ENCODE measurements at regions not wholly inside any gene's neighbourhood (a gene's known extent, or its start where the extent isn't known, plus 50 kb on each side); places are given as distances from the start of the nearest gene placed in this dataset.

DNA sequence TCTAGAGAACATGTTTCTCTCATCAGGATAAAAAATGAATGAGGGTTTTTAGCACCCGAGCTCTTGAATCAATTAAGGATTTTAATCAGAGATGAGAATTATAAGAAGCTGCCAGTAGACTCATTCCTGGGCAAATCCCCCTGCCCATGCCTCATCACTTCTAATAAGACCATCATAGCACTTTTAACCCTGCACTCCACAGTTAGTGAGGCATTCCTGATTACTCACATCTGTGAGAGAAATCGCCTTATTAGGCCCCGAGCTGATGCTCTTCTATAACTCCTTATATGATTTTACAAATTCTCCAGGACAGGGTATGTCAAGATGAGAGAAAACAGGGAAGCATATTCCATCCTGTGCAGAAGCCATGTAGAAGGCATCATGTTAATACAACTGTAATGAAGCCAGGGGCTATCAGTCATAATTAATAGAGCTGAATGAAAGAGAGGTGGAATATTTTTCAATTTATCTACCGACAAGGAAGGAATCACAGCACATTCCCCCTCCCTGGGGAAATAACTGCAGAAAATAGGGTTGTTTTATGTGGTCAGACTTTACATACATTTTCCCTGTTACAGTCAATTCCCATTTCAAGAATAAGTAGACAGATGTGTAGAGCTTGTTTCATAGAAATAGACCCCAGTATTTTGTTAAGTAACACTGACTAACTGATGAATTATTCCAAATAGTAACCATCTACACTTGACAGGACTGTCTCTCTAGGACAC lies 272.7 kb downstream of the HHIPL2 start:
- DNase-seq (ENCODE audit: low read depth): no peak
- H3K4me3 ChIP-seq (ENCODE audit: low read depth, low read length): no peak overlapping the region
- TF ChIP-seq, protein P1, sequence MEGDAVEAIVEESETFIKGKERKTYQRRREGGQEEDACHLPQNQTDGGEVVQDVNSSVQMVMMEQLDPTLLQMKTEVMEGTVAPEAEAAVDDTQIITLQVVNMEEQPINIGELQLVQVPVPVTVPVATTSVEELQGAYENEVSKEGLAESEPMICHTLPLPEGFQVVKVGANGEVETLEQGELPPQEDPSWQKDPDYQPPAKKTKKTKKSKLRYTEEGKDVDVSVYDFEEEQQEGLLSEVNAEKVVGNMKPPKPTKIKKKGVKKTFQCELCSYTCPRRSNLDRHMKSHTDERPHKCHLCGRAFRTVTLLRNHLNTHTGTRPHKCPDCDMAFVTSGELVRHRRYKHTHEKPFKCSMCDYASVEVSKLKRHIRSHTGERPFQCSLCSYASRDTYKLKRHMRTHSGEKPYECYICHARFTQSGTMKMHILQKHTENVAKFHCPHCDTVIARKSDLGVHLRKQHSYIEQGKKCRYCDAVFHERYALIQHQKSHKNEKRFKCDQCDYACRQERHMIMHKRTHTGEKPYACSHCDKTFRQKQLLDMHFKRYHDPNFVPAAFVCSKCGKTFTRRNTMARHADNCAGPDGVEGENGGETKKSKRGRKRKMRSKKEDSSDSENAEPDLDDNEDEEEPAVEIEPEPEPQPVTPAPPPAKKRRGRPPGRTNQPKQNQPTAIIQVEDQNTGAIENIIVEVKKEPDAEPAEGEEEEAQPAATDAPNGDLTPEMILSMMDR (conservative IDR thresholded peaks at IDR 0.05; ENCODE audit: low read depth, low read length): no peak

DNA sequence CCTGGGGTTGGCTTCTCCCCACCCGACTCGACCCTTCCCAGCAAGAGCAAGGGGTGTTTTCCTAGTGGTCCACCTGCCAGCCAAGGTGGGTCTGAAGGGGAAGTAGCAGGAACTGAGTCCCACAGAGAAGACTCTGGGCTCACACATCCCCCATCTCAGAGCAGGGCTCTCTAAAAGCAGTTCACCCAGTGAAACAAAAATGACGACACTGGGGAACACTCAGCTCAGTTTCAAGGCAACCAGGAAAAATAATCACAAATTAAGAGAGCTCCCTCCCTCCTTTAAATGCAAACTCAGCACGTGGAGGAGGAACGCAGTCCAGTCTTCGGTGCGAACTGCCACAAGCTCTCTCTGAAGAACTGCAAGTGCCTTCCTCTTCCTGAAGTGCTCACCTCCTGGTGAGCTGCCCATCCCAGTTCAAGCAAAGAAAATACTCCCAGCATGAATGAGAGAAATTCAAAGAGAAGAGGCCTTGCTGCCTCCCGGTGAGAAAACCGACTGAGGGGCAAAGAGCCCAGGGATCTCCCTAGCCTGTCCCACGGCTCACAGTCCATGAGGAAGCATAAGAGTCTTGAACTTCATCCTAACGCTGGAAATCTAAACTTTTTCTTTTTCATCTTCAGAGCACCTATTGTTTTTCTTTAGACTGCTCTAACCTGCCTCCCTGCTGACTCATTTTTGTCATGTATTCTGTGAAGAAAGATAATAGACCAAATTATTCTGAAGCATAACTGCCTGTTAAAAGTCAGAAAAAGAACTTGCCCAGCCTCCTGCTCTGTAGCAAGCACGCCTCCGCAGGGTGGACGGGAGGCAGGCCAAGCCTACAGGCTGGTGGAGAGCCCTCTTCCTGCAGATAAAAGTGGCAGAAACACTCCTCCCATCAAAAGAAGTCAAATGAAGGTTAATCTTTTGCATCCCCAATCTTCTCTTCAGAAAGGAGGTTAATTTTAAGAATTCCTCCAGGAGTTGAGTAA lies 281.4 kb downstream of the HHIPL2 start:
- H3K4me3 ChIP-seq (ENCODE audit: low read depth, low read length): no peak overlapping the region

DNA sequence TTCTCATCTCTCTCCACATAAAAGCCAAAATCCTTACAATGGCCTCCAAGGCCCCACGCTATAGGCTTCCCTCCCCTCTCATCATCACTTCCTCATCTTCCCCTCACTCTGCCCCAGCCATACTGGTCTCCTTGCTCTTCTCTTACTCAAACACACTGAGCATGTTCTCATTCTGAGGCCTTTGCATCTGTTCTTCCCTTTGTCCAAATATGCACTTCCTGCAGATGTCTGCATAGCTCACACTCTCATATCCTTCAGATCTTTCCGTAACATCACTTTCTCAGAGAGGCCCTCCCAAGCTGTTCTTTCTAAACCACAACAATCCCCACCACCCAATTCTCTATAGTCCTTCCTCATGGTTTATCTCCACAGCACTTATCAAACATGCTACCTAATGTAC lies 284.1 kb downstream of the HHIPL2 start:
- DNase-seq (ENCODE audit: low read depth): no peak
- no peak overlapping the region for H3K4me3 ChIP-seq (ENCODE audit: low read depth, low read length)
- TF ChIP-seq, protein P1 (conservative IDR thresholded peaks at IDR 0.05; ENCODE audit: low read depth, low read length): no peak

More for the DNA sequence above, 281.4 kb downstream of the HHIPL2 start:
- DNase-seq (ENCODE audit: low read depth): peak; percentile 10
- TF ChIP-seq, protein P1 (conservative IDR thresholded peaks at IDR 0.05; ENCODE audit: low read depth, low read length): no peak

DNA sequence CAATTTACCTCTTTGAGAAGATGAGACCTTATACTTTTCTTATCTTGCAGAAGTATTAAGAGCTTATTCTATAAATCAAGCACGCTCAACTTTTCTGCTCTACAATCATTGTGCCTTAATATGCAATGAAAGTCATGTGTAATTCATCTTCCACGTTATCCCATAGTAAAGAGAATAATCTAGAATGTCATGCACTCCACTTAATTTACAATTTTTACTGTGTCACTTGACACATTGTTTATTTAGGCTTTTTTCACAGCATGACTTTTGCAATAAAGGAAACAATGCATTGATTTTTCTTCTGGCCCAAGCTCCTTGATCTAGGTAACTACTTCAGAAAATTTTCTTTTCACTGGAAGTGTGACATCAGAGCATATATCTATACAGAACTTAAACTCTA lies 290.9 kb downstream of the HHIPL2 start:
- H3K4me3 ChIP-seq (ENCODE audit: low read depth, low read length): no peak overlapping the region
- TF ChIP-seq, protein P1 (conservative IDR thresholded peaks at IDR 0.05; ENCODE audit: low read depth, low read length): no peak
- DNase-seq (ENCODE audit: low read depth): no peak

DNA sequence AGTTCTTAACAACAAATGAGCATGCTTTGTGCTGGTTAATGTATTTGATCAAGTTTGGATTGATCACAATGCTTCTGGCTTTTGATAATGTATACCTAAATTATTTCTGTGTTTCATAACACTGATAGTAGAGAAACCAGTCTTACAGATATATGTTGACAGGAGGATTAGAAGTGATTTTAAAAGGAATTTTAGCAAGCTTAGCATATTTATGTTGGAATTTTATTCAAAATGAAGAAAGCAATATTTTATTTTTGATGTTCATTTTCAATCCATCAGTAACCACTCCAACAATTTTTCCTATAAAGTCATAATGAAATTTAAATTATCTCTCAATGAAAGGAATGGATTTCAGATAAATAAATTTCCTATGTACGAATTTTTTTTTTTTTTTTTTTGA lies 291.8 kb downstream of the HHIPL2 start:
- H3K4me3 ChIP-seq (ENCODE audit: low read depth, low read length): no peak overlapping the region
- TF ChIP-seq, protein P1 (conservative IDR thresholded peaks at IDR 0.05; ENCODE audit: low read depth, low read length): no peak
- no peak for DNase-seq (ENCODE audit: low read depth)

DNA sequence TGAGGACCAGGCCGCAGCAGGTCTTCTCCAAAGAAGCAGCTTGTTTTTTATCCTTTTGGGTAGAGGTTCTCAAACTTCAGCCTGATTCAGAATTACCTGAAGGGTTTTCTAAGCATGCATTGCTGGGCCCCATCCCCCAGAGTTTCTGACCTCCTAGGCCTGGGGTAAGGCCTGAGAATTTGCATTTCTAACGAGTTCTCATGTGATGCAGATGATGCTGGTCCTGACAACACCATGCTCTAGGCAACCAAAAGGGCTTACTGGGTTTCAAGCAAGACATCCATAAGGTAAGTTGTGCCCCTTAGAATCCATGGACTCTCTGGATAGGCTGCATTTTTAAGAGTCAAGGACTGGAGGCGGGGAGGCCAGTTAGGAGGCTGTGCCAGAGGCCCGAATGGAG lies 295.1 kb downstream of the HHIPL2 start:
- H3K4me3 ChIP-seq (ENCODE audit: low read depth, low read length): no peak overlapping the region
- TF ChIP-seq, protein P1 (conservative IDR thresholded peaks at IDR 0.05; ENCODE audit: low read depth, low read length): no peak

More for the DNA sequence above, 295.1 kb downstream of the HHIPL2 start:
- DNase-seq (ENCODE audit: low read depth): no peak
